ENCODE measurements at regions not wholly inside any gene's neighbourhood (a gene's known extent, or its start where the extent isn't known, plus 50 kb on each side); places are given as distances from the start of the nearest gene placed in this dataset.

- no peak for DNase-seq (ENCODE audit: low read depth in 2 of 2)
These were observed 126.6 kb upstream of the CXCR4 start for GRCh38 chr2:136244536-136244885.

- DNase-seq (ENCODE audit: low read depth in 2 of 2), result no peak
These were observed 125.9 kb upstream of the CXCR4 start for GRCh38 chr2:136243638-136244535.

- no peak for DNase-seq (ENCODE audit: low read depth in 2 of 2)
These were observed 124.8 kb upstream of the CXCR4 start for GRCh38 chr2:136242687-136243277.

- no peak for DNase-seq (ENCODE audit: low read depth in 2 of 2)
These were observed 124.2 kb upstream of the CXCR4 start for GRCh38 chr2:136242100-136242499.

GRCh38 chr2:136239079-136239685 lies 121.2 kb upstream of the CXCR4 start:
- DNase-seq (ENCODE audit: low read depth in 2 of 2), result no peak

- no peak for DNase-seq (ENCODE audit: low read depth in 2 of 2)
These were observed 120.5 kb upstream of the CXCR4 start for GRCh38 chr2:136238286-136239078.

- no peak for DNase-seq (ENCODE audit: low read depth in 2 of 2)
These were observed 118.1 kb upstream of the CXCR4 start for GRCh38 chr2:136236019-136236418.

GRCh38 chr2:136235546-136235945 lies 117.6 kb upstream of the CXCR4 start:
- no peak for DNase-seq (ENCODE audit: low read depth in 2 of 2)

GRCh38 chr2:136234261-136234660 lies 116.3 kb upstream of the CXCR4 start:
- no peak for DNase-seq (ENCODE audit: low read depth in 2 of 2)

- DNase-seq (ENCODE audit: low read depth in 2 of 2), result no peak
These were observed 115.3 kb upstream of the CXCR4 start for GRCh38 chr2:136233298-136233697.

- DNase-seq (ENCODE audit: low read depth in 2 of 2), result no peak
These were observed 114.7 kb upstream of the CXCR4 start for GRCh38 chr2:136232456-136233172.

GRCh38 chr2:136230464-136230863 lies 112.5 kb upstream of the CXCR4 start:
- DNase-seq (ENCODE audit: low read depth in 2 of 2), result no peak

- DNase-seq (ENCODE audit: low read depth in 2 of 2), result no peak
These were observed 109.0 kb upstream of the CXCR4 start for GRCh38 chr2:136226903-136227302.

GRCh38 chr2:136225950-136226835 lies 108.2 kb upstream of the CXCR4 start:
- no peak for DNase-seq (ENCODE audit: low read depth in 2 of 2)

GRCh38 chr2:136223274-136223673 lies 105.3 kb upstream of the CXCR4 start:
- no peak for DNase-seq (ENCODE audit: low read depth in 2 of 2)

- DNase-seq (ENCODE audit: low read depth in 2 of 2), result no peak
These were observed 104.9 kb upstream of the CXCR4 start for GRCh38 chr2:136222862-136223261.

- no peak for DNase-seq (ENCODE audit: low read depth in 2 of 2)
These were observed 103.1 kb upstream of the CXCR4 start for GRCh38 chr2:136221026-136221425.

GRCh38 chr2:136219963-136220362 lies 102.0 kb upstream of the CXCR4 start:
- DNase-seq (ENCODE audit: low read depth in 2 of 2), result no peak

- DNase-seq (ENCODE audit: low read depth in 2 of 2), result no peak
These were observed 101.4 kb upstream of the CXCR4 start for GRCh38 chr2:136219341-136219740.

- no peak for DNase-seq (ENCODE audit: low read depth in 2 of 2)
These were observed 100.0 kb upstream of the CXCR4 start for GRCh38 chr2:136217996-136218395.
